ENCODE measurements at regions not wholly inside any gene's neighbourhood (a gene's known extent, or its start where the extent isn't known, plus 50 kb on each side); places are given as distances from the start of the nearest gene placed in this dataset.
"Not testable (repeated sequence)": the region's sequence is repeated elsewhere in the genome, so short reads cannot be mapped to it uniquely, and the experiment has no call there.

DNA sequence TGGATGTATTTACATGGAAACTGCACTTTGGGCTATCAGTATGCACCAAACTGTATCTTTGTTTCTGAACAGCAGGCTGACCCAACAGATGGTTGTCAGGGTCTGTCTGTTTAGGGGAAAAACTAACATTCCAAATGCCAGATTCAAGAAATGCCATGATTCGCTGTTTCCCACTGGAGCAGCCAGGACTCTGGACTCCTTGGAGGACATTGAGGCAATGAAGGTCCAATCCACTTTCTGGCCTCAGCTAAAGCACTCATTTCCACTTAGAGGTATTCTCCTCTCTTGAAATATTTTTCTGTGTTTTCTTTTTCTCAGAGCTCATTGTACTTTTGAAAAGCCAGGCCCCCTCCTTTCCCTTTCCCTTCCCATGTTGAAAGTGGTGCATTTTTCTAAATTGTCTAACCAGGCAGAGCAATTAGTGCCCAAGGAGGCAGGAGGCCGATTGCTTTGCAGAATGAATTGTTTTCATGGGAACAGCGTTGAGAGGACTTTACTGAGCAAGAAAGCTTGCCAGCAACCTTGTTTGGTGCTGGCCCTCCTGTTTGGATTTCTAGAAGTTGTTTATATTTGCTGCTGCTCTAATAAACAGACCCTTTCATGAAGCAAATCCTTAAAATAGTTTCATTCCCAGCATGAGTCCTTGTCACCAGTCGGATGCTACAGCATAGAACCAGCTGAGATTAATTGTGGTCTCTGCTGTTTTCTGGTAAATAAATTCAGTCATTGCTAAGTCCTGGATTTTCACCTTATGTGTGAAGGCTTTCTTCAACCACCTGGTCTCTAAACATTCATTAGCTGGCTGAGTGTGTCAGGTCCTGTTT is 132.8 kb upstream of the TAF11L2 start:
- no peak for DNase-seq (ENCODE audit: low read depth in 3 of 3, low spot score in 2 of 3)

DNA sequence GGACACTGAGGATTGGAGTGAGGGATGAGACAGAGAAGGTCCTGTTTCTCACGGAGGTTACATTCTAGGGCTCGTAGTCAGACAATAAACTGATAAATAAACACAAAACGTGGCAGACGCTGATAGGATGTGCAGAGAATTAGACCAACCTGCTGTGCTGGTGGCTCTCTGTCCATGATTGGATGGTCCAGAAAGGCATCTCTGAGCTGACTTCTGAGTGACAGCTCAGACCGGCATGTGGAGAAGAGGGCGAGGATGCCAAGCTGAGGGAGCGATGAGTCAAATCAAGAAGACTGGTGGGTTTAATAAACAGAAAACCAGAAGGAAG is 132.3 kb upstream of the TAF11L2 start:
- DNase-seq (ENCODE audit: low read depth in 3 of 3, low spot score in 2 of 3): no peak

DNA sequence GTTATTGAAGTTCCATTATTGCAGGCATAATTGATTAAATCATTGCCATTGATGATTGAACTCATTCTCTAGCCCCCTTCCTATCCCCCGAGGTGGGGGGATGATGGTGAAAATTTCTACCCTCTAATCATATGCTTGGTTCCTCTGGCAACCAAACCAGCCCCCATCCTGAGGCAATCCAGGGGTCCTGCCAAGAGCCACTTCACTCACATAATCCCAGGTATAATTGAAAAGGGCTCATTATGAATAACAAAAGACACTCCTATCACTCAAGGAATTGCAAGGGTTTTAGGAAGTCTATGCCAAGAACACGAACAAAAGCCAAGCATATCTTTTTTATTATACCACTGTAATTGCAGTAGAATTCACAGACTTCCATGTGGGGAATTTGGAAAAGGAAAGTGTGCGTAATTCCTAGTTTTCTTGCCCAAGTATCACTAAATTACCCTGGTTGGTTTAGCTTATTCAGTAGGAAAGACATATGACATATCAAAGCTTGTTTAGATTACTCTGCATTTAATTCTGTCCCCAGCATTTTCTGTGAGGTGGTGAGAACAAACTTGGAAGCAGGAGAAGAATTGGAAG is 130.7 kb upstream of the TAF11L2 start:
- no peak for DNase-seq (ENCODE audit: low read depth in 3 of 3, low spot score in 2 of 3)

DNA sequence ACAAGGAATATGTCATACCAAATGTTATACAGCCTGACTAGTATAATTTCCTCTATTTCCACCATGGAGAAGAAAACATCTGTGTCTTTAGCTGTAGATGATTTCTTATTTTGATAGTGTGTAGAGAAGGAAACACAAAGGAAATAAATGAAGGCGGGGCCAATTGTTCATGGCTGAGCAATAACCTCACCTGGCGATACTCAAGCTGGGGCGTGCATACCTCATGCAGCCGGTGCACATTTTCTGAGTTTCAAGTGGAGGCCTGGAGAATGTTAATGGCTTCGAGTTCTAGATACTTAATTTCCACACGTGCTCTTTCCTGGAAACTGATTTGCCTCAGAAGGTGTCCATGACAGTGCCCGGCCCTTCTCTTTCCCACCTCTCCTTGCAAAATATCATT is 127.4 kb upstream of the TAF11L2 start:
- no peak for DNase-seq (ENCODE audit: low read depth in 3 of 3, low spot score in 2 of 3)

DNA sequence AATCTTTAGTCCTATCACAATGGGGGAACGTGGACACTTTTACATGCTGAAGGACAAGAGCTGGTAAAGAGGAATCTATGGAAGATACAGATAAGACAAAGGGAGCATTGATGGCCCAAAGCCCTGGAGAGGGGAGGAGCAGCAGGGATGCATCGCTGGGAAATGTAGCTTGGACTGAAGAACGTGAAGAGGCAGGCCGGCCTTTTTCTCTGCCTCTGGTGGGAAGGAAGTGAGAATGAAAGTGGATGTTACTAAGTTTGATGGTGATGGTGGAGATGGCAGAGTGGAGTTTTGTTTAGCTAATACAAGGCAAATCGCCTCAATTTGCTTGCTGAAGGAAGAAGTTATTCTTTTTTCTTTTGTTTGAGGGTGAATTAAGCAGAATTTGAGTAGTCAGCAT is 124.6 kb upstream of the TAF11L2 start:
- DNase-seq (ENCODE audit: low read depth in 3 of 3, low spot score in 2 of 3): no peak

DNA sequence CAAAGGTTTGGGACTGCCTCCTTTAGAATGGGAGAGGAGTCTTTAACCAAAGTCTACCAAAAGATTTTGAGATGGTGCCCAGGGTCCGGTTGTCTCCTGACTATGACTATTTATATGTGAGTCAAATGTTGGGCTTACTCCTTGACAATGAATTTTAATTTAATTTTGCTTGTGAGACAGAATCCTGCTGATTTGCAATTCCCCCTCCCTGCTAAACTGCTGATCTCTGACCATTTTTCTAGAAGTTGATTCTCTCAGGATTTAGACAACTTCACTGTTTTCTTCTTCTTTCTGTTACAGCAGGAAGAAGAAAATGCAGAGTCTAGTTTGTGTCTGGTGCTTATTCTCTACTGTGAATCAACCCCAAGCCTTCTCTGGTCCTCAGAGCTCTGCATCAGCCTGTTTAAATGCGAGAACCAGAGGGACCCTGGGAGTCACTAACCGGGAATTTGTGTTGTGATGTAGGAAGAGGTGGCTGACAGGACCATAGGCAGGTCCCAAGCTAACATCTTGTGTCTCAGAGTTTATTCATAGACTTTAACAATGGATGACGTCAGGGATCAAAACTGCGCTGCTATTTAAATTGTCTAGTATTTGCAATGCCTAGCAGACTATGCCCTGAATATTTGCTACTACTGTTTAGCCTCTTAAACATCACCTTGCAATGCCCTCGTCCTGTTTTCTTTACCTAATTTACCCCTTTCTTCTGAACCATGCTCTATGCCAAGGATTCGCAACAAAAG is 124.0 kb upstream of the TAF11L2 start:
- DNase-seq (ENCODE audit: low read depth in 3 of 3, low spot score in 2 of 3): no peak

DNA sequence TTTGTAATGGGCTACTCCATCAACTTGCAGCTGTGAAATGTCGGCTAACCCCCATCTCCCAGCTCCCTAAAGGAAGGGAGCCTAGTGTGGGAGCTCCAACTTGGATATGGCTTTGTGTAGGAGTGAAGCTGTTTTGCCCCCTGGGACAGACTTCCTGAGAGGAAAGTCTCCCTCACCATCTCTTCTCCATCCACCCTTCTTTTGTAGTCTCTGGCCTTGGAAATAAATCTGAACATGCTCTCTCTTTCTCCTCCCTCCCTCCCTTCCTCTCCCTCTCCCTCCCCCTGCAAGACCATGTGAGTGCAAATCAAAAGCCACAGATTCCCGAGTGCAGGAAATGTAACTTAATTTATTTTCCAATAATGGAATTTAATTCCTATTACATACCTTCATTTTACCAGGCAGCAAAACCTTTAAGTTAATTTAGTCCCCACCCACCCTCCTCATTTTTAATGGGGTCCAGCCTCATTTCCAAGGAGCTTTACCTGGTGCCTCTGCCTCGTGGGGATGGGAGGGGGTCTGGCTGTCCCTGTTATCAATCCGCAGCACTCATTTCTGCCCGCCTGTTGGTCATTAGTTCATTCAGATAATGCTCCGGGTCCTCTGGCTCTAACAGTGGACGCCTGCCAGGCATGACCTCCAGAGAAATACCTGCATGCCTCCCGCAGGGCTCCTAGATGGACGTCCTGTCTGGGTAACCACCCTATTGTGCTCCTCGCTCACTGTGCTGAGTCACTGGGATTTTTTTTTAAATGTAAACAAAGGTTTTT is 122.9 kb upstream of the TAF11L2 start:
- no peak for DNase-seq (ENCODE audit: low read depth in 3 of 3, low spot score in 2 of 3)

DNA sequence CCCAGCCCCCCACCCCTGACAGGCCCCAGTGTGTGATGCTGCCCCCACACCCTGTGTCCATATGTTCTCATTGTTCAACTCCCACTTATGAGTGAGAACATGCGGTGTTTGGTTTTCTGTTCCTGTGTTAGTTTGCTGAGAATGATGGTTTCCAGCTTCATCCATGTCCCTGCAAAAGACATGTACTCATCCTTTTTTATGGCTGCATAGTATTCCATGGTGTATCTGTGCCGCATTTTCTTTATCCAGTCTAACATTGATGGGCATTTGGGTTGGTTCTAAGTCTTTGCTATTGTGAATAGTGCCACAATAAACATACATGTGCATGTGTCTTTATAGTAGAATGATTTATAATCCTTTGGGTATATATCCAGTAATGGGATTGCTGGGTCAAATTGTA is 122.1 kb upstream of the TAF11L2 start:
- not testable (repeated sequence) for DNase-seq (ENCODE audit: low read depth in 3 of 3, low spot score in 2 of 3)

DNA sequence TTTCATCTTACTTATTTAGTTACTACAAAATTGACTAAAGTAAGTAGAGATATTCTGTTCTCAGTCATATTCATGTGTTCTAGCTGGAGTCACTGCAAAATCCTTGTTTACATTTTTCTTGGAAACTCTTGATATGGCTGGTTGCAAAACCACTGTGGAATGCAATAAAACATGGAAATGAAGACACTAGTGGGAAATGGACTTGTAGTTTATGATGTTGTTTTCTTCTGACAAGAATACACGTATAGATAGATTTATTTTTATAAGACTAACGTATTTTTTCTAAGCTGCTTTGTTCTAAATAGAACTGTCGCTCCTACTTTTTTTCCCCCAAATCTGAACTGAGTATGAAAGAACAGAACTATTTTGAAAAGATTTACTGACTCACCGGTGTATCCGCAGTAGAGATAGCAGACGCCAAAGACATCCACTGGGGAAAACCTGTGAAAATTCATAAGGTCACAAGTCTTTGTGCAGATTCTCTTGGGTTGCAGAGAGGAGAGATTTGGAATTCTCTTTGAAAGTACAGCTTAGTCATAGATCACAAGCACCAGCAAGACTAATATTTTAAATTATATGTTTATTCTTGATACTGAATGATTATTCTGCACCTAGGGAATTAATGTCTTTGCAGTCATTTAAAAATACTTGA is 119.6 kb upstream of the TAF11L2 start:
- DNase-seq (ENCODE audit: low read depth in 3 of 3, low spot score in 2 of 3): no peak

DNA sequence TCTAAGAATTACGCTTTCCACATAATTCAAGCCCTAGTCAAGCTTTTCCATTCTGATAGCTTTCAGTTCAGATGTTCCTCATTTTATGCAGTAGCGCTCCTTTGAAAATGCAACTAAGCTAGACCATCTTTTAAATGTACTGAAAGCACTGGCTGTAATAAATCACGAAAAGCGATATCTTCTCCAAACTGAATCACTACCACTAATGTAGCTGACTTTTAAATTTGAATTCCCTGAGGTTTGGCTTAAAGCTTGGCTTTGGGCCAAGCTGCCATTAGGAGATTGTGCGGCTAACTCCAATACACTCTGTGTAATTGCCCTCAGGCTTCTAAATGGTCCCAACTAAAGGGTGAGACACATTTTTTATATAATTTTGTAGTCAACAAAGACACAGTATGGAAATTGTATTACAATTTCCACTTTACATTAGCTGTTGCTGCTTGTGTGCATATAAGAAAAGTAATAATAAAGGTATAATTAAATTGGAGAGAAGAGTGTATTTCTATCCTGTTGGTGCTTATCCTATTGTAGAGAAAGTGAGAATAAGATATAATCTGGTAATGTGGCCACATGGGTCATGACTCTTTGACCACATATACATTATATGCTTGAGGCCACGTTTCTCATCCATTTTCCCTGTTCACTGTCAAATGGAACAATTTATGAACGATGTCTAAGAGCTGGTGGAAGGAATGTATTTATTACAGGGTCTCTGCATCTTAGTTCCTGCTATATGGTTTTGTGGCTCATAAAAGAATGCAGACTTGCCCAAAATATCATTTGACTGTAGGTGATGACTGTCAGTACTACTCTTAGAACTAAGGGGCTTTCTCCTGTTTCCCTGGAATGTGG is 118.7 kb upstream of the TAF11L2 start:
- DNase-seq (ENCODE audit: low read depth in 3 of 3, low spot score in 2 of 3): no peak

DNA sequence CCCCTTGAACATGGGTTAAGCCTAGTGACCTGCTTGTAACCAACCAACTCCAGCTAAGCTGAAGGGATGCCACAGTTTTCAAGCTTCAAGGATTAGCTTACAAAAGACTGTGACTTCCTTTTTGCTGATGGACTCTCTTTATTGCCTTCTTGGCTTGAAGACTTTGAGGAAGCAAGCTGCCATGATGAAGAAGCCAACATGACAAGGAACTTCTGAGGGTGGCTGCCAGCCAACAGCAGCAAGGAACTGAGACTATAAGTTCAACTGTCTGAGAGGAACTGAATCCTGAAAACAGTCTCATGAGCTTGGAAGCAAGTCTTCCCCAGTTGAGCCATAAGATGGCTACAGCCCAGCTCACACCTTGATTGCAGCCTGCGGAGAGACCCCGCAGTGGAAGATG is 116.1 kb upstream of the TAF11L2 start:
- DNase-seq (ENCODE audit: low read depth in 3 of 3, low spot score in 2 of 3): no peak

DNA sequence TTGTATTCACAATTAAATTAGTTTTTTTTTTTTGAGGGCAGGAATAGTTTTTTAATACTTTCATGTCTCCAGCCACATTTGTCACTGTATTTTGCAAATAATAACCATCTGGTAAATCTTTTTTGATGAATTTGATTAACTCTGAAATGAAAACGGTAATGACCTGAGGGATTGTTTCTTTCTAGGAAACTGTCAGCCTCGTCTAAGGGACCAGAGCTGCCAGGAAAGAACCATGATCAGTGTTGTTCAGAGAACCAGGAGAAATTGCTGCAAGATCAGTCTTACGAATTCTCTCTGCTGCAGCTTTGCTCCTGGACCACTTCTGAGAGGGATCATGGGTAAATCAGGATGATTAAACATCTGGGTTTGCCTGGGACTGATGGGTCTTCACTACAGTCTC is 114.5 kb upstream of the TAF11L2 start:
- DNase-seq (ENCODE audit: low read depth in 3 of 3, low spot score in 2 of 3): no peak

DNA sequence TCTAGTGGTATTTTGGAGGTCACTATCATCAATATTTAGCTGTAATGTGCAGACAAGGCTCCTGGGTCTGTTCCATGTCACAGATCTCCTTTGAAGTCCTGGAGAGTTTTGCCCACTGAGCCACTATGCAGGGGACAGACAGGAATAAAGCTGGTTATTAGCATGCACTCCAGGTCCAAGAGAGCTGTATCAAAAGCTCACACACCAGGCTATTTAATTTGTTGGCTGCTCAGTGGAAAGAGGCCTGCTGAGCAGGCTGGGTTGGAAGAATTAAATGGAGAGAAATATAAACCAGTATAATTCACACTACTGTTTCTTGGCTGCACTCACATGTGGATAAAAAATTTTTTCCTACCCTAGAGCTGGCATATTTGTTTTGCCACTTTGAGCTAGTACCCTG is 113.8 kb upstream of the TAF11L2 start:
- no peak for DNase-seq (ENCODE audit: low read depth in 3 of 3, low spot score in 2 of 3)

DNA sequence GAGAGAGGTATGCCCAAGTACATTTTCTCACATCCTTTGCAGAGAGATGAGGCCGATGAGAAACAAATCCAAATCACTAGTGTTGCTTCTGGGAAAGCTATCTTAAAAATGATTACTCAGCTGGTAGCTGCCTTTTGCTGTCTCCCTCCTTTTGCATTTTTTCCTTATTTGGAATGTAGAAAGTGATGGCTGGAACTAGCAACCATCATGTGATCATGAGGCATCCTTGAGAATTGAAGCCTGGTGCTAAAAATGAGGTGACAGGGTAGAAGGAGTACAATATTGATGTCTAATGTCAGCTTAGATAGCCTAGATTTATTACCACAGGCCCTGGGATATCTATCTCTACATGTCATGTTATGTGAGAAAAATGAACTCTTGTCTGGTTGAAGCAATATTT is 109.3 kb upstream of the TAF11L2 start:
- no peak for DNase-seq (ENCODE audit: low read depth in 3 of 3, low spot score in 2 of 3)

DNA sequence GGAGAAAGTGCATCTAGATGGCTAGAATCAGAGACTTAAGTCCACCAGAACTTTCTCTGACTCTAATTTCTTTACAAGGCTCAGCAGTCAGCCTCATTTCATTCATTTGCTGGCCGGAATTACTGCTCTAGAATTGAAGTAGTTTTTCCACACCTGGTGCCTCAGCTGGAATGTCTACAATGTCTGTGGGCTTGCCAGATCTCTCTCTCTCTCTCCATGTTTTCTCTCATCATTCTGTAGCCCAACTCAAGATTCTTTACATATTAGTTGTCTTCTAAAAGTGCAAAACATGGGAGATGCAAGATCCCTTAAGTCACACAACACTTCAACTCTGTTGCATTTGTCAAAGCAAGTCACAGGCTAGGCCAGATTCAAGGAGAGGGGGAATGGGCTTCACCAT is 103.9 kb upstream of the TAF11L2 start:
- no peak for DNase-seq (ENCODE audit: low read depth in 3 of 3, low spot score in 2 of 3)

DNA sequence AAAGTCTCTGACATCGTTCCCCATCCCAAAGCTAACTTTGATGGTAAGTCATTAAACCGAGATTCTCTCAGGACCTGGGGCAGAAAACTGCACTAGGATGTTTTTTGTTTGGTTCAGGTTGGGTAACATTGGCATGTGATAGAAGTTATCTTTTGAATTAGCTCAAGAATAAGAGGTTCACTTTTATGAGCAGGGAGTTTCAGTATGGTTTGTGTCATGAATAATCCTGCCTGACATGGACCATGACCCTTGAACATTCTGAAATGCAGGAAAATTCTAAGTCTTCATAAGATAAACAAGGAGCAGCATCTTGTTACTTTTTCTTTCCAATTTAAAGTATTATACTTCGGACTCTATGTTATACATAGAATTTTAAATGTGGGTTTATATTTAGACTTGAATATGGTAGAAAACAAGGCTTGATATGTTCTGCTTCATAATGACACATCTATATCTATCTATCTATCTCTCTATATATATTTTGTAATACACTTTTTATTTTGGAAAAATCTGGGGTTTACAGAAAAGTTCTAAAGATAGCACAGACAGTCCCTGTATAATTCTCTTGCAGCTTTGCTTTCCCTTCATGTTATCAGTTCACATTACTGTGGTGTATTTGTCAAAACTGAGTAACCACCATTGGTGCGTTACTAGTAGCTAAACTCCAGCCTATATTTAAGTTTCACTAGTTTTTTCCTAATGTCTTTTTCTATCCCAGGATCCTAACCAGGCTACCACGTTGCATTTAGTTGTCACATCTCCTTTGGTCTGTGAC is 102.7 kb upstream of the TAF11L2 start:
- no peak for DNase-seq (ENCODE audit: low read depth in 3 of 3, low spot score in 2 of 3)

DNA sequence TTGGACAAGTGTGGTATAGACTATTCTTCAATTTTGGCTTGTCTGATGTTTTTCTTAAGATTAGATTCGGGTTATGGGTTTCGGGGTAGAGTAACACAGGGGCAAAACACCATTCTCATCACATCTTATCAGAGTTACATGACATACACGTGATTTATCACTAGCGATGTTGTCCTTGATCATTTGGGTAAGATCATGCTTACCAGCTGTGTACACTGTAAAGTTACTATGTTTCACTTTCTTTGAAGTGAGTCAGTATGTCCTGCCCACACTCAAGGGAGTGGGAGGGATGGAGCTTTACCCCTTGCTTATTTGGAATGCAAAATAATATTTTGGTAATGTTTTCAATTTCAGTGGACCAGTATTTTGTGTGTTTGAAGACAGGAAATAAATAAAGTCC is 101.8 kb upstream of the TAF11L2 start:
- no peak for DNase-seq (ENCODE audit: low read depth in 3 of 3, low spot score in 2 of 3)

DNA sequence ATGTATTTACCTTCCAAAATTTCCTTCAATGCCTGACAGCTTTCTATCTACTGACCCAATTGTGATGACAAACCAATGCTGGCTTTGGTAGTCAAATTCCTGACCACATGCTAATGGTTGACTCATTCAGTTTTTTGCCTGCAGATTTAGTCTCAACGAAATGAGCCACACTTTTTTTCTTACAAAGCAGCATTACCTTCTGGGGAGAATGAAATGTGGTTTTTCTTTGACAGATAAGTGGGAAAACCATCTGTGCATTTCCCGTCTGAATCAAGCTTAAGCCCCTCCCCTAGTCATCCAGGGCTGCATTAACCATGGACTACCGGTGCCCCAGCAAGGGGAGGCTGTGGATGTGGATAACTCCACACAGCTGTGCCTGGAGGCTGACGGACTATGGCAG is 99.6 kb upstream of the TAF11L2 start:
- DNase-seq (ENCODE audit: low read depth in 3 of 3, low spot score in 2 of 3): no peak

Data from right renal cortex interstitium (tissue), 3 donors.